ENCODE measurements at regions not wholly inside any gene's neighbourhood (a gene's known extent, or its start where the extent isn't known, plus 50 kb on each side); places are given as distances from the start of the nearest gene placed in this dataset.
"Not testable (repeated sequence)": the region's sequence is repeated elsewhere in the genome, so short reads cannot be mapped to it uniquely, and the experiment has no call there.

DNA sequence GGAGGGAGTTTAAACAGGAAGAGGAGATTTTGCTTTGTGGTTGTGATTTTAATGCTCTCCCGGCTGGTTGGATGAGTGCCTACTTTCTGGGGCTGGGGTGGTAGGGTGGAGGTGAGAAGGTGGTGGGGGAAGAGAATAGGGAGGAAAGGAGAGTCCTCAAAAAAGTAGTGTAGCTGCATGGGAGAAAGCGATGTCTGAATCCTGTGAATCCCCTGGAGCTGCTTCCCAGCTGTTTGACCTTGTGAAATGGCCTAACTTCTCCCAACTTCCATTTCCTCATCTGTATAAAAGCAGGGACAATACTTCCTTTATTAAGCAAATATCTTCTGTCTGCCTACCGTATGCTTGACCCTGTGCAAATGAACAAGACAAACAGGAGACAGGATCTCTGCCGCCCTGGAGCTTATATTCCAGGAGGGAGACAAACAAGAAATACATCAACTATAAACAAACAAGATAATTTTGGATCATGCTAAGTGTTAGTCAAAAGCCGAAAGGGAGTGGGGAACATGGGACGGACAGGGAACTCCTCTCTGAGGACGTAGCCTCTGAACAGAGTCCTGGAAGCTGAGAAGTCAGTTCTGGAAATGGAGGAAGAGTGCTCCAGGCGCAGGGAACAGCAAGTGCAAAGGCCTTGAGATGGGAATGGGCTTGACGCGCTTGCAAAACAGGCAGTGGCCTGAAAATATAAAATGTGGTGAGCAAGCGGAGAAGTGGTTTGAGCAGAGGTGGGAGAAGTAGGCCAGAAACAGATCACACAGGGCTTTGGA, 103.5 kb downstream of the SPRY4 start:
- no peak for DNase-seq (ENCODE audit: low spot score)

DNA sequence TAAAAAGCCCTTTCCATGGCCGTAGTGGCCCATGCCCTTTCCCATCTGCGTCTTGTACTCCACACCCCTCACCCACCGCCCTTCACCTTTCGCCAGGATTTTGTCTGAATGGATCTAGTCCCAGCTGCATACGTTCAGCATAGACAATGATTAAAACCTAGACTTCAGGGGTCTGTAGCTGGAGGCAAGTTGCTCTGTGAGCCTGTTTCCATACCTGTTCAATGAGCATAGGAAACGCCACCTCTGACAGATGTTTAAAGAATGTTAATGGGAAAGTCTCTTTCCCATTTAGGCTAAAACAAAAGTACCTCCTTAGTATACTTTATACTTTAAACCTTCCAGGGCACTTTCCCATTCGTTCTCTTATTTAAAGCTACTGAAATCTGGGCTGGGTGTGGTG, 105.7 kb downstream of the SPRY4 start:
- DNase-seq (ENCODE audit: low spot score) = no peak

DNA sequence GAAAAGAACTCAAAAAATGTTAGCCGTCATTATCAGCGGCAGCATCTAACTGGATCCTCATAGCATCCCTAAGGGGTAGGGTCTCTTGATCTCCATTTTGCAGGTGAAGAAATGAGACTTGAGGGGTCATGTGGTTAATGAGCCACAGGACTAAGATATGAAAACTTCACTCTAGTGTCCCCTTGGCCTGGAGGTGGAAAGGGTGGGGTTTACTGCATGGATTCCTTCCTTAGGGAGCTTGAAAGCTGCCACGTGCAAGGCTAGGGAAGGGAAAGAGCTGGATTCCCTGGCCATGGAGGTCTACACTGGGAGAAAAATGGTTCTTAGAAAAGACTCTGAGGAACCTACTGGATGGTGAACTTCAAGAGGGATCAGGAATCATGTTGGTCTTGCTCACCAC, 107.9 kb downstream of the SPRY4 start:
- DNase-seq (ENCODE audit: low spot score) = no peak

DNA sequence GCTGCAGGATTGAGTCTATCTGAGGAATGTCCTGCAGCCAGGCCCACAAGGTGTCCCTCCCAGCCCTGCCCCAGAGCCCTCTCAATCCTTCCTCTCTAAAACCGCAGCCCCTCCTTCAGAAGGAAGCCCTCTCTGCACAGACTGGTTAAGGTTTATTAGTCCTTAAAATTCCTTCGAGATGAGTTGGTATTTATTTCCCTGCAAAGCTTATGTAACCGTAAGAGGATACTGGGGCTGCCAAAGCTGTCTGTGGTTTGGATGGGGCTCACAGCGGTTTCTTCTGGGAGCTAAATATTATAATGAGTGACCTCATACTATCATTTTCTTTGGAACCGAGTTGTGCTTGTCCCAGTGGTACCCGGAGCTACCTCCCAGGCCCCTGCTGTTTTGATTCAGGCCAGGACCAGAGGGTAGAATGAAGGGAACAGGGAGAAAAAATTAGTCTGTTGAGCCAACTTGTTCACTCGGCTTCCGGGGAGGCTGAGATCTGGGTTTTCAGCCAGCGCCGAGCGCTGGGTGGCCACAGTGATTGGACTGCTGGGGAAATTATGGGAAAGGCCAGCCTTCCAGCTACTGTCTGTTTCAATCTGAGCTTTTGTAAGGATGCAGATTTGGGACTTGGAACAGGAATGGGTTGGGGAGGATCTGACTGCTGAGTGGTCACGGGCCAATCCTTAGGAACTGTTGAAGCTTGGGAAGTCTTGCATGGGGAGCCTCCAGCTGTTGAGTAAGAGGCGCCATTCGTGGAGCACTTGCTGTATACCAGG, 107.5 kb downstream of the NDFIP1 start:
- peak; percentile 75 for DNase-seq (ENCODE audit: low spot score)

DNA sequence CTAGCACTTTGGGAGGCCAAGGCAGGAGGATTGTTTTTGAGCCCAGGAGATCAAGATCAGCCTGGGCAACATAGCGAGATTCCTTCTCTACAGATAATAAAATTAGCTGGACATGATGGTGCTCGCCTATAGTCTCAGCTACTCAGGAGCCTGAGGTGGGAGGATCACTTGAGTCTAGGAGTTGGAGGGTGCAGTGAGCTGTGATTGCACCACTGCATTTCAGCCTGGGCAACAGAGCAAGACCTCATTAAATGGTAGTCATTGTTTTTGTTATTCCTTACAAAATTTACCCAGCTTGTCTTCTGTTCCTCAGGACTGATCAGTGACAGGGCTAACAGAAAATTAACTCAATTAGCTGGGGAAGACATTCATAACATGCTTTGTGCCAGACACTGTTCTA, 104.5 kb downstream of the NDFIP1 start:
- DNase-seq (ENCODE audit: low spot score) = no peak

DNA sequence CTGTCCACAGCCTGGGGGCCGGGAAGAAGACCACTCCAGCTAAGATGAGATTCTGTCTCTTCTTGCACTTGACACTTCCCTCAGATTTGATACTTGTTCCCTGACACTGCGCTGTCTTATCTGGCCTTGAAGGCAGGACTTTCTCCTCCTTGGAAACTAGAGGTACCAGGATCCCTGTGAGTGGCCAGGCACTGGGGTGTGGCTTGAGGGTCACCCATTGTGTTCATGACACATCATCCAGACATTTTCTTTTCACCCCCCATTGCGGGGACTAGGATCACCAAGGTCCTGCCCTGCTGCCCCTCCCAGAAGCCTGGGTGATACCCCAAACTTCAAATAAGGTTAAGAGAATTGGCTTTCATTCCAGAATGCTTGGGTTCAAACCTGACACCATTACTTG, 103.3 kb downstream of the NDFIP1 start:
- no peak for DNase-seq (ENCODE audit: low spot score)

DNA sequence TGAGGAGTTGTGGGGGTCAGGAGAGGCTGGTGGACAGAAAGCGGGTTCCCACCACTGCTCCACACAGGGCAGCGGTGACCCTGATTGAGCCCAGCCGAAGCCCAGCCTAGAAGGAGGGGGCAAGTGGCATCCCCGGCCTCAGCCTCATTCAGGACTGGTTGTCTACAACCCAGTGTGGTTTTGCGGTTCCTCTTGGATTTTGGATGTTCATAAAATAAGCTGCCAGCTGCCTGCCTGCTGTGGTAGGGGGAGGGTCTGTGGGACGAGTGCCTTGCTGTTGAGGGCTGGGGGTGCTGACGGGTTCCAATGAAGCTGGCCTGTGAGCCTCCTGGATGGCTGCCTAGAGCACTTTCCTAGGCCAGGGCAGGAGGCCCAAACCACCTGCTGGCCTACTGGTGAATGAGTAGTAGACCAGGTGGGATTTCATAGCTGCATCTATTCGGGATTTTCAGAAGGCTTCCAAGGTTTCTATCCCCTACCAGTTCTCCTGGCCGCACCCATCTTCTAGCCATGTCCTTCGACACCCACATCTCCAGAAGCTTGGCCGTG, 102.4 kb downstream of the NDFIP1 start:
- no peak for DNase-seq (ENCODE audit: low spot score)

DNA sequence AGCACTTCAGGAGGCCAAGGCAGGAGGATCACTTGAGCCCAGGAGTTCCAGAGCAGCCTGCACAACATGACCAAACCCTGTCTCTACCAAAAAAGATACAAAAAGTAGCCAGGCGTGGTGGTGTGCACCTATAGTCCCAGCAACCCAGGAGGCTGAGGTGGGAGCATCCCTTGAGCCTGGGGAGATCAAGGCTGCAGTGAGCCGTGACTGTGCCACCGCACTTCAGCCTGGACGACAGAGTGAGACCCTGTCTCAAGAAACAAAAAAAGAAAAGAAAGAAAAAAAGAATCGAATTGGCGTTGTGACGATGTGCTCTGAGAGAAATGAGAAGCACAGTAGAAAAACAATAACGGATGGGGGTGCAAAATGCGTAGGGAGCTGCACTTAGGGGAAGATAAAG, 101.4 kb downstream of the NDFIP1 start:
- DNase-seq (ENCODE audit: low spot score) = no peak

DNA sequence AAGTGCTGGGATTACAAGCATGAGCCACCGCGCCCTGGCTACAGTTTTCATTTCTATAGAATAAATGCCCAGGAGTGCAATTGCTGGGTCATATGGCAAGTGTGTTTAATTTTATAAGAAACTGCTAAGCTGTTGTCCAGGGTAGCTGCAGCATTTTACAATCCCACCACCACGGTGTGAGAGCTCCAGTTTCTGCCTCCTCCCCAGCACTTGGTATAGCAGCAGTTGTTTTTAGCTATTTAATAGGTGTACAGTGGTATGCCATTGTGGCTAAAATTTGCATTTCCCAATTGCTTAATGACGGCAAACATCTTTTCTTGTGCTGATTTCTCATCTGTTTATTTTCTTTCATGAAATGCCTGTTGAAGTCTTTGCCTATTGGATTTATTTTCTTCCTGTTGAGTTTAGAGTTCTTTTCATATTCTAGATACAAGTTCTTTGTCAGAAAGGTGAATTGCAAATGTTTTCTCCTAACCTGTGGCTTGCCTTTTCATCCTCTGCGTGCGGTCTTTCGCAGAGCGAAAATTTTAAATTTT, 100.3 kb downstream of the NDFIP1 start:
- DNase-seq (ENCODE audit: low spot score) = no peak

DNA sequence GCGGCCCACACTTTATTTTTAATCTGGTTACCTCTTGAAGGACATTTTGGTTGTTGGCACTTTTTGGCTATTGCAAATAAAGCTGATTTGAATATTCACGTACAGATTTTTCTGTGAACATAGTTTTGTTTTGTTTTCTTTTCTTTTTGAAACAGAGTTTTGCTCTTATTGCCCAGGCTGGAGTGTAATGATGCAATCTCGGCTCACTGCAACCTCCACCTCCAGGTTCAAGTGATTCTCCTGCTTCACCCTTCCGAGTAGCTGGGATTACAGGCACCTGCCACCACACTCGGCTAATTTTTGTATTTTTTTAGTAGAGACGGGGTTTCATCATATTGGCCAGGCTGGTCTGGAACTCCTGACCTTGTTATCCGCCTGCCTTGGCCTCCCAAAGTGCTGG, 99.7 kb downstream of the NDFIP1 start:
- DNase-seq (ENCODE audit: low spot score) = not testable (repeated sequence)

DNA sequence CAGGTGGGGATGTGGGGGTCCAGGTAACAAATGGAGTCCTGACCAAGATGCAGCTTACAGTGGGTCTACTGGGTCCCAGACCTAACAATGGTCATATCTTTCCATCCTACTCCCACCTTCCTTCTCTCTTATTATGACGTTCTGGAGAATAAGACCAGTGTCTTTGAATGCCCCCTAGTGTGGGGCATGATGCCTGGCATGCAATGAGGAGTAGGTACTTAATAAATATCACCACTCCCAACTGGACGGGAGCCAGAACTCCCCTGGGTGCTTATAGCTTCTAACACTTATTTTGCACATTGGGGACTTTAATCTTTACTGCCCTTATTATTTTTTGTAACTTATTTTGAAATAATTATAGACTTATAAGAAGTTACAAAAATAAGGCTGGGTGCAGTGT, 98.2 kb downstream of the NDFIP1 start:
- no peak for DNase-seq (ENCODE audit: low spot score)

DNA sequence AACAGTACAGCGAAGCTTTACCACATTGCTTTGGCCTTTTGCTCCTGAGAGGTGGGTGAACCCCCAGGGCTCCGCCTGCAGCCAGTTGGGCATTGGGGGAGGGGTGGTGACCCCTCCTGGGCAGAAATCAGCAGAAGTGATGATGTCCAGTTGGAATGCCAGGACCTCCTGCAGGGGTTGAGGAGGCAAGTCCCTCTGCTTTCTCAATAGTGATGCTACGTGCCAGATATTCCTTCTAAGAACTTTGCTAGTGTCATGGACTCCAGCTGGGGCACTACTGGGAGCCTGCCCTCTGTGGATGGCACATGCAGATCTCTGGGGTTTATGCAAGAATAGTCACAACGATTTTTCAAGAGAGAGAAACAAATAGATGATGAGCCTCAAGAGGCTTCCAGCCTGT, 95.6 kb downstream of the NDFIP1 start:
- no peak for DNase-seq (ENCODE audit: low spot score)
